Stomach (tissue), 4 donors: ENCODE measurements at regions not wholly inside any gene's neighbourhood (a gene's known extent, or its start where the extent isn't known, plus 50 kb on each side); places are given as distances from the start of the nearest gene placed in this dataset.
"Not testable (repeated sequence)": the region's sequence is repeated elsewhere in the genome, so short reads cannot be mapped to it uniquely, and the experiment has no call there.

Source experiments
- CTCF ChIP-seq, 7 experiments: fragments of 450-650 bp in 4 of 7; fragments of 200-600 bp in 3 of 7; sonication (generic) in 3 of 7; IDR thresholded peaks; one replicate each; pipeline ENCODE4 v1.5.1; 2016 to 2019; ENCODE audit warnings: antibody characterized with exemption in 7 of 7, control low read depth in 2 of 7, mild to moderate bottlenecking in 1 of 7
- POLR2A ChIP-seq, 4 donors: fragments of 450-650 bp; IDR thresholded peaks; one replicate each; pipeline ENCODE4 v1.6.1; 2016; ENCODE audit warnings: antibody characterized with exemption in 4 of 4, control low read depth in 2 of 4, mild to moderate bottlenecking in 1 of 4, moderate library complexity in 1 of 4
- POLR2AphosphoS5 ChIP-seq, 3 donors: sonication (generic); formaldehyde crosslinking; IDR thresholded peaks; one replicate each; pipeline ENCODE4 v1.6.1; 2016; ENCODE audit warnings: antibody characterized with exemption in 3 of 3

GRCh38 chrX:43451976-43452686 lies 204.0 kb upstream of the MAOA start:
- TF ChIP-seq CTCF, POLR2A, POLR2AphosphoS5 (IDR thresholded peaks at IDR 0.05): not testable (repeated sequence)
